GM12878 (cell line): ENCODE measurements at regions not wholly inside any gene's neighbourhood (a gene's known extent, or its start where the extent isn't known, plus 50 kb on each side); places are given as distances from the start of the nearest gene placed in this dataset.

Experiments
- ATAC-seq: fragments of 200-7000 bp; cut with Tn5 transposase; 3 replicates; pipeline ENCODE4 v1.9.1; 2020; ENCODE audit warnings: mild to moderate bottlenecking, moderate library complexity
- BruUV-seq: library from RNA; stranded (reverse); fragments of 400-500 nt; replicated peaks from 2 replicates; lab custom pipeline; 2021; lab: Mats Ljungman, UMichigan
- CTCF ChIA-PET: fragments of 300-600 bp; sonication (Branson Sonifier 250); formaldehyde crosslinking; extraction: SDS; loops from one replicate; lab custom pipeline; 2021; ENCODE audit warnings: inconsistent platforms; lab: Yijun Ruan, JAX
- POLR2A ChIA-PET: fragments of 350-600 bp; formaldehyde crosslinking; extraction: SDS; loops from one replicate; lab custom pipeline; 2021; ENCODE audit warnings: inconsistent platforms; lab: Charles Lee
- RAD21 ChIA-PET: fragments of 300-600 bp; sonication (Branson Sonifier 250); formaldehyde crosslinking; loops from one replicate; lab custom pipeline; 2023; ENCODE audit warnings: antibody characterized with exemption; ENCODE audit not compliant: unreplicated experiment; lab: Charles Lee
- SMC1A ChIA-PET: fragments of 300-600 bp; sonication (Branson Sonifier 250); formaldehyde crosslinking; loops from one replicate; lab custom pipeline; 2023; ENCODE audit not compliant: unreplicated experiment, uncharacterized antibody; lab: Charles Lee
- DNase-seq: peaks from one replicate; pipeline ENCODE4 v3.0.0-alpha.2; 2011; ENCODE audit warnings: low read depth, low spot score
- FAIRE-seq: peaks from 3 replicates; lab custom pipeline; 2011; peaks lifted over from hg19 to GRCh38; lab: Jason Lieb, UNC
- H2AFZ ChIP-seq: 2 replicates; pipeline ENCODE4 v1.6.0; 2011; ENCODE audit warnings: low read depth, low read length, control low read depth; ENCODE audit not compliant: control insufficient read depth
- H3K27ac ChIP-seq: 2 replicates; pipeline ENCODE4 v1.5.1; 2011; ENCODE audit warnings: control low read depth; ENCODE audit not compliant: control insufficient read depth, insufficient read depth
- H3K27me3 ChIP-seq, 2 experiments: replicated peaks in 1 of 2; 2 replicates each; pipeline versions ENCODE4 v1.6.0 to v1.6.1; 2011; ENCODE audit warnings: low read length in 1 of 2; ENCODE audit not compliant: control insufficient read depth in 2 of 2, insufficient read depth in 2 of 2
- H3K36me3 ChIP-seq, 2 experiments: 2 replicates each; pipeline ENCODE4 v1.5.1; 2011; ENCODE audit warnings: low read length in 1 of 2; ENCODE audit not compliant: control insufficient read depth in 2 of 2, insufficient read depth in 2 of 2
- H3K4me1 ChIP-seq: 2 replicates; pipeline ENCODE4 v1.6.1; 2011; ENCODE audit warnings: mild to moderate bottlenecking, low read length, moderate library complexity, mixed read lengths; ENCODE audit not compliant: control insufficient read depth, insufficient read depth
- H3K4me2 ChIP-seq: 2 replicates; pipeline ENCODE4 v1.6.0; 2011; ENCODE audit warnings: control low read depth; ENCODE audit not compliant: control insufficient read depth, insufficient read depth
- H3K4me3 ChIP-seq: fragments of 200-600 bp; sonication (generic); 2 replicates; pipeline ENCODE4 v1.5.1; 2016
- H3K79me2 ChIP-seq: 2 replicates; pipeline ENCODE4 v1.6.0; 2011; ENCODE audit warnings: low read length; ENCODE audit not compliant: control insufficient read depth, insufficient read depth
- H3K9ac ChIP-seq: 2 replicates; pipeline ENCODE4 v1.8.0; 2011; ENCODE audit warnings: low read length, control low read depth, mixed read lengths; ENCODE audit not compliant: control insufficient read depth, insufficient read depth
- H3K9me3 ChIP-seq: replicated peaks from 3 replicates; pipeline ENCODE4 v1.5.1; 2011; ENCODE audit warnings: mild to moderate bottlenecking, low read length; ENCODE audit not compliant: control insufficient read depth, insufficient read depth
- H4K20me1 ChIP-seq: 2 replicates; pipeline ENCODE4 v1.6.0; 2011; ENCODE audit not compliant: control insufficient read depth, insufficient read depth
- BHLHE40 ChIP-seq, 2 experiments: fragments of 450-650 bp in 1 of 2; IDR thresholded peaks; 2 replicates each; pipeline ENCODE4 v1.6.1; 2011 to 2017; ENCODE audit warnings: low read depth in 2 of 2, borderline replicate concordance in 1 of 2, improper control_type of control experiment in 1 of 2, low read length in 1 of 2, mild to moderate bottlenecking in 1 of 2
- BMI1 ChIP-seq: fragments of 450-650 bp; IDR thresholded peaks from 2 replicates; pipeline ENCODE4 v1.6.1; 2016; ENCODE audit warnings: mild to moderate bottlenecking, moderate library complexity, borderline replicate concordance
- CEBPB ChIP-seq, 2 experiments: fragments of 150-350 bp in 1 of 2; IDR thresholded peaks; 2 replicates each; pipeline ENCODE4 v1.6.1; 2012 to 2014; ENCODE audit warnings: low read depth in 2 of 2, low read length in 2 of 2, borderline replicate concordance in 1 of 2, inconsistent platforms in 1 of 2
- CHD4 ChIP-seq: fragments of 200-600 bp; sonication (generic); IDR thresholded peaks from 2 replicates; pipeline ENCODE4 v1.6.1; 2016; ENCODE audit warnings: mild to moderate bottlenecking
- KAT2A ChIP-seq: conservative IDR thresholded peaks from 2 replicates; pipeline ENCODE4 v1.6.1; 2011; ENCODE audit warnings: low read depth, low read length; ENCODE audit not compliant: control insufficient read depth
- LARP7 ChIP-seq: fragments of 450-650 bp; IDR thresholded peaks from 2 replicates; pipeline ENCODE4 v1.6.1; 2017; ENCODE audit warnings: mild to moderate bottlenecking
- MEF2A ChIP-seq: IDR thresholded peaks from 2 replicates; pipeline ENCODE4 v1.6.1; 2011; ENCODE audit warnings: low read depth, mild to moderate bottlenecking, low read length, moderate library complexity; ENCODE audit not compliant: insufficient read depth
- MYB ChIP-seq: fragments of 150-350 bp; IDR thresholded peaks from 2 replicates; pipeline ENCODE4 v1.6.1; 2014; ENCODE audit warnings: mild to moderate bottlenecking, low read depth, low read length, borderline replicate concordance
- MYC ChIP-seq: IDR thresholded peaks from 2 replicates; pipeline ENCODE4 v1.6.1; 2011; ENCODE audit warnings: mild to moderate bottlenecking, low read length, moderate library complexity, inconsistent platforms; ENCODE audit not compliant: insufficient read depth, insufficient replicate concordance, insufficient read length, severe bottlenecking
- RELB ChIP-seq: fragments of 450-650 bp; IDR thresholded peaks from 2 replicates; pipeline ENCODE4 v1.6.1; 2017; ENCODE audit warnings: low read depth, mild to moderate bottlenecking, moderate library complexity
- RFX5 ChIP-seq: IDR thresholded peaks from 2 replicates; pipeline ENCODE4 v1.6.1; 2011; ENCODE audit warnings: low read depth, low read length, improper control_type of control experiment
- TAF1 ChIP-seq: IDR thresholded peaks from 2 replicates; pipeline ENCODE4 v1.6.1; 2011; ENCODE audit warnings: mild to moderate bottlenecking, low read depth, low read length, borderline replicate concordance
- USF1 ChIP-seq: IDR thresholded peaks from 2 replicates; pipeline ENCODE4 v1.6.1; 2011; ENCODE audit warnings: borderline replicate concordance, low read depth, mild to moderate bottlenecking, moderate library complexity, mixed read lengths, low read length; ENCODE audit not compliant: insufficient read depth; ENCODE audit errors: extremely low read length
- WGBS: methylation state at CpG from one replicate; pipeline ENCODE4 v1.1.6; 2016; ENCODE audit warnings: low lambda C conversion rate; ENCODE audit not compliant: insufficient replicate concordance, insufficient coverage; ENCODE audit errors: missing lambda C conversion rate; 5-methylcytosine and 5-hydroxymethylcytosine counted together
- in situ Hi-C: fragments of 300-500 bp; cut with MboI; formaldehyde crosslinking; loops from 9 replicates; pipeline ENCODE4 v1.14.3; 2018; ENCODE audit warnings: mixed read lengths
- intact Hi-C: fragments of 100-400 bp; cut with micrococcal nuclease; formaldehyde crosslinking; loops from one replicate; pipeline ENCODE4 v1.14.2; 2022; ENCODE audit not compliant: unreplicated experiment
- TF ChIP-seq, protein P1 (sequence below): fragments of 450-650 bp; formaldehyde crosslinking; IDR thresholded peaks from 2 replicates; pipeline ENCODE4 v1.4.0; 2020; ENCODE audit warnings: mild to moderate bottlenecking, moderate library complexity
- TF ChIP-seq, protein P2 (sequence below): fragments of 450-650 bp; IDR thresholded peaks from 2 replicates; pipeline ENCODE4 v1.6.1; 2014; ENCODE audit warnings: mild to moderate bottlenecking

DNA sequence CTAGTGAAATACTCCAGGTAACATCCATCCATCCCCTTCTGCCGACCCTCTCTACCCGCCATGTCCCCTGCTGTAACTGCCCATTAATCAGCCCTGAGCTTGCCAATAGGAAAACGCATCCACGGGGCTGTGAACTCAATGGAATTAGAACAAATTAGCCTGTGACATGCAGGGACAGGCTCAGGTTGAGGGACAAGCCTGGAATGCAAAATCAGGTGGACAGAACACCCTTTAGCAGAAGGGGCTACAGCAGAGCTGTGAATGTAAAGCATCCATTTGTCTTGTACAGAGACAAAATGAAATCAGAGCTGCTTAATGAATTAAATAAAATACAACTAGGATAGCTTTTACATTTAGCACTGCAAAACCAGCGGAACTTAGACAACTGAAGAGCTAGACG, 187.3 kb upstream of the SASH1 start:
- no peaks in the 10 kb centered on the region for H3K79me2 ChIP-seq
- POLR2A ChIA-PET = no interaction called here
- H3K36me3 ChIP-seq = no peaks in the 10 kb centered on the region
- H4K20me1 ChIP-seq = no peaks in the 10 kb centered on the region
- FAIRE-seq = no peak
- RAD21 ChIA-PET = interaction anchor here (1.4 kb wide), 1 partner anchor 9 kb away, joined by 3 read pairs; no protein-coding TSS in a partner anchor
- H3K4me2 ChIP-seq = no peak overlapping the region
- H3K9me3 ChIP-seq = no peaks in the 10 kb centered on the region
- WGBS = 19% methylated on average over 6 of the region's 6 CpGs
- in situ Hi-C loops = no loop called here
- H3K27me3 ChIP-seq = no peaks in the 10 kb centered on the region; a peak in 1 of 4 replicates
- SMC1A ChIA-PET = no interaction called here
- intact Hi-C loops = no loop called here
- no TSS peak for BruUV-seq
- CTCF ChIA-PET = interaction anchor here (1.2 to 1.9 kb wide), 2 partner anchors 10 to 11 kb away, joined by 4 to 5 read pairs; no protein-coding TSS in a partner anchor
- no peak for ATAC-seq
- H2AFZ ChIP-seq = no peak overlapping the region
- H3K9ac ChIP-seq = no peak overlapping the region
- no peaks in the 10 kb centered on the region for H3K4me1 ChIP-seq
- H3K4me3 ChIP-seq = no peak overlapping the region
- DNase-seq = no peak
- no peak overlapping the region for H3K27ac ChIP-seq
- no peak for TF ChIP-seq USF1
- no peak for TF ChIP-seq LARP7
- TF ChIP-seq CHD4 = no peak
- TF ChIP-seq, protein P1, sequence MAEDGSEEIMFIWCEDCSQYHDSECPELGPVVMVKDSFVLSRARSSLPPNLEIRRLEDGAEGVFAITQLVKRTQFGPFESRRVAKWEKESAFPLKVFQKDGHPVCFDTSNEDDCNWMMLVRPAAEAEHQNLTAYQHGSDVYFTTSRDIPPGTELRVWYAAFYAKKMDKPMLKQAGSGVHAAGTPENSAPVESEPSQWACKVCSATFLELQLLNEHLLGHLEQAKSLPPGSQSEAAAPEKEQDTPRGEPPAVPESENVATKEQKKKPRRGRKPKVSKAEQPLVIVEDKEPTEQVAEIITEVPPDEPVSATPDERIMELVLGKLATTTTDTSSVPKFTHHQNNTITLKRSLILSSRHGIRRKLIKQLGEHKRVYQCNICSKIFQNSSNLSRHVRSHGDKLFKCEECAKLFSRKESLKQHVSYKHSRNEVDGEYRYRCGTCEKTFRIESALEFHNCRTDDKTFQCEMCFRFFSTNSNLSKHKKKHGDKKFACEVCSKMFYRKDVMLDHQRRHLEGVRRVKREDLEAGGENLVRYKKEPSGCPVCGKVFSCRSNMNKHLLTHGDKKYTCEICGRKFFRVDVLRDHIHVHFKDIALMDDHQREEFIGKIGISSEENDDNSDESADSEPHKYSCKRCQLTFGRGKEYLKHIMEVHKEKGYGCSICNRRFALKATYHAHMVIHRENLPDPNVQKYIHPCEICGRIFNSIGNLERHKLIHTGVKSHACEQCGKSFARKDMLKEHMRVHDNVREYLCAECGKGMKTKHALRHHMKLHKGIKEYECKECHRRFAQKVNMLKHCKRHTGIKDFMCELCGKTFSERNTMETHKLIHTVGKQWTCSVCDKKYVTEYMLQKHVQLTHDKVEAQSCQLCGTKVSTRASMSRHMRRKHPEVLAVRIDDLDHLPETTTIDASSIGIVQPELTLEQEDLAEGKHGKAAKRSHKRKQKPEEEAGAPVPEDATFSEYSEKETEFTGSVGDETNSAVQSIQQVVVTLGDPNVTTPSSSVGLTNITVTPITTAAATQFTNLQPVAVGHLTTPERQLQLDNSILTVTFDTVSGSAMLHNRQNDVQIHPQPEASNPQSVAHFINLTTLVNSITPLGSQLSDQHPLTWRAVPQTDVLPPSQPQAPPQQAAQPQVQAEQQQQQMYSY (CRISPR knock-in tag) = no peak
- no peak for TF ChIP-seq BMI1
- TF ChIP-seq MYC = no peak
- no peak for TF ChIP-seq MEF2A
- TF ChIP-seq KAT2A = no peak
- no peak for TF ChIP-seq MYB
- no peak for TF ChIP-seq CEBPB (IDR thresholded peaks at IDR 0.05; ENCODE audit: borderline replicate concordance in 1 of 2, low read depth in 2 of 2, low read length in 2 of 2)
- no peak for TF ChIP-seq TAF1
- TF ChIP-seq RELB = no peak
- no peak for TF ChIP-seq BHLHE40 (IDR thresholded peaks at IDR 0.05; ENCODE audit: borderline replicate concordance in 1 of 2, low read depth in 2 of 2, low read length in 1 of 2)
- TF ChIP-seq RFX5 = no peak
- TF ChIP-seq, protein P2, sequence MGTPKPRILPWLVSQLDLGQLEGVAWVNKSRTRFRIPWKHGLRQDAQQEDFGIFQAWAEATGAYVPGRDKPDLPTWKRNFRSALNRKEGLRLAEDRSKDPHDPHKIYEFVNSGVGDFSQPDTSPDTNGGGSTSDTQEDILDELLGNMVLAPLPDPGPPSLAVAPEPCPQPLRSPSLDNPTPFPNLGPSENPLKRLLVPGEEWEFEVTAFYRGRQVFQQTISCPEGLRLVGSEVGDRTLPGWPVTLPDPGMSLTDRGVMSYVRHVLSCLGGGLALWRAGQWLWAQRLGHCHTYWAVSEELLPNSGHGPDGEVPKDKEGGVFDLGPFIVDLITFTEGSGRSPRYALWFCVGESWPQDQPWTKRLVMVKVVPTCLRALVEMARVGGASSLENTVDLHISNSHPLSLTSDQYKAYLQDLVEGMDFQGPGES = no peak
